SU-DHL-6 (cell line): ENCODE measurements at regions not wholly inside any gene's neighbourhood (a gene's known extent, or its start where the extent isn't known, plus 50 kb on each side); places are given as distances from the start of the nearest gene placed in this dataset.
"Not testable (repeated sequence)": the region's sequence is repeated elsewhere in the genome, so short reads cannot be mapped to it uniquely, and the experiment has no call there.

Source experiments
- H2AFZ ChIP-seq: fragments of 200-600 bp; sonication (generic); 2 replicates; pipeline ENCODE4 v1.6.1; 2014; ENCODE audit warnings: low read depth, mild to moderate bottlenecking, moderate library complexity, mixed read lengths, antibody characterized with exemption, low read length; ENCODE audit not compliant: severe bottlenecking
- H3F3A ChIP-seq: fragments of 200-600 bp; shearing (Covaris generic); 2 replicates; pipeline ENCODE4 v1.6.0; 2016; ENCODE audit warnings: antibody characterized with exemption, mild to moderate bottlenecking; ENCODE audit not compliant: insufficient read depth
- H3K27ac ChIP-seq: fragments of 200-600 bp; sonication (generic); 2 replicates; pipeline ENCODE4 v1.5.1; 2016; ENCODE audit warnings: low read depth, mild to moderate bottlenecking, low read length, moderate library complexity, mixed read lengths
- H3K27me3 ChIP-seq: fragments of 200-600 bp; sonication (generic), shearing (Covaris generic); 2 replicates; pipeline ENCODE4 v1.6.0; 2014; ENCODE audit warnings: mild to moderate bottlenecking, low read length
- H3K36me3 ChIP-seq: fragments of 200-600 bp; sonication (generic); 2 replicates; pipeline ENCODE4 v1.6.1; 2014; ENCODE audit warnings: mild to moderate bottlenecking, low read length, mixed read lengths
- H3K4me2 ChIP-seq: fragments of 300-600, 200-600 bp; shearing (Covaris generic), sonication (generic); 2 replicates; pipeline ENCODE4 v1.6.0; 2014; ENCODE audit warnings: low read length, low read depth, mild to moderate bottlenecking; ENCODE audit not compliant: poor library complexity, severe bottlenecking
- H3K4me3 ChIP-seq: fragments of 200-600 bp; sonication (generic); 2 replicates; pipeline ENCODE4 v1.5.1; 2014; ENCODE audit warnings: antibody characterized with exemption, low read length, mild to moderate bottlenecking, mixed read lengths; ENCODE audit not compliant: insufficient read depth, poor library complexity, severe bottlenecking
- H3K79me2 ChIP-seq: fragments of 200-600 bp; sonication (generic); 2 replicates; pipeline ENCODE4 v1.6.1; 2014; ENCODE audit warnings: mild to moderate bottlenecking, low read length, moderate library complexity; ENCODE audit not compliant: insufficient read depth
- H3K9ac ChIP-seq: fragments of 200-600 bp; sonication (generic); 2 replicates; pipeline ENCODE4 v1.7.0; 2014; ENCODE audit warnings: mild to moderate bottlenecking, low read length
- H3K9me2 ChIP-seq: fragments of 200-600 bp; sonication (generic); replicated peaks from 2 replicates; pipeline ENCODE4 v1.6.1; 2014; ENCODE audit warnings: low read length; ENCODE audit not compliant: insufficient read depth
- H3K9me3 ChIP-seq: fragments of 200-600 bp; sonication (generic); 2 replicates; pipeline ENCODE4 v1.6.1; 2014; ENCODE audit warnings: low read length, mixed read lengths; ENCODE audit not compliant: insufficient read depth
- H4K20me1 ChIP-seq: fragments of 200-600 bp; sonication (generic); 2 replicates; pipeline ENCODE4 v1.6.1; 2014; ENCODE audit warnings: low read depth, mild to moderate bottlenecking, antibody characterized with exemption, low read length, moderate library complexity, mixed read lengths
- CTCF ChIP-seq: fragments of 200-600 bp; sonication (generic); IDR thresholded peaks from one replicate; pipeline ENCODE4 v1.5.1; 2017; ENCODE audit warnings: antibody characterized with exemption, mild to moderate bottlenecking, low read length, moderate library complexity; ENCODE audit not compliant: insufficient read depth, poor library complexity, severe bottlenecking
- EZH2phosphoT487 ChIP-seq: fragments of 200-600 bp; sonication (generic), shearing (Covaris generic); conservative IDR thresholded peaks from 2 replicates; pipeline ENCODE4 v1.6.1; 2018; ENCODE audit warnings: mild to moderate bottlenecking, antibody characterized with exemption, low read length, moderate library complexity, mixed read lengths

GRCh38 chr11:87600938-87601337 lies 563.2 kb downstream of the TMEM135 start:
- H3K9me3 ChIP-seq, result no peaks in the 10 kb centered on the region
- H3K36me3 ChIP-seq, result no peaks in the 10 kb centered on the region
- H3K9me2 ChIP-seq, result no peaks in the 10 kb centered on the region
- no peak overlapping the region for H3K4me2 ChIP-seq
- H3K9ac ChIP-seq, result no peak overlapping the region
- H3K27me3 ChIP-seq, result no peaks in the 10 kb centered on the region
- no peaks in the 10 kb centered on the region for H3K79me2 ChIP-seq
- no peak overlapping the region for H2AFZ ChIP-seq
- no peak overlapping the region for H3K4me3 ChIP-seq
- TF ChIP-seq CTCF, result no peak
- no peak for TF ChIP-seq EZH2phosphoT487
- no peak overlapping the region for H3K27ac ChIP-seq
- H3F3A ChIP-seq, result no peaks in the 10 kb centered on the region
- no peaks in the 10 kb centered on the region for H4K20me1 ChIP-seq

- Histone ChIP-seq H3K4me3 (no peak overlapping the region), H3K36me3 (no peaks in the 10 kb centered on the region), H4K20me1 (no peaks in the 10 kb centered on the region), H3K27me3 (no peaks in the 10 kb centered on the region), H2AFZ (no peak overlapping the region), H3K9me3 (no peaks in the 10 kb centered on the region), H3K9me2 (no peaks in the 10 kb centered on the region), H3F3A (no peaks in the 10 kb centered on the region), H3K27ac (no peak overlapping the region), H3K9ac (no peak overlapping the region), H3K79me2 (no peaks in the 10 kb centered on the region), H3K4me2 (no peak overlapping the region)
- TF ChIP-seq EZH2phosphoT487, result no peak
Observed at GRCh38 chr11:87597725-87598124, 560.0 kb downstream of the TMEM135 start.

GRCh38 chr11:87596176-87596575 lies 558.4 kb downstream of the TMEM135 start:
- Histone ChIP-seq H3K27ac (no peak overlapping the region), H3F3A (no peaks in the 10 kb centered on the region), H3K9me2 (no peaks in the 10 kb centered on the region), H3K27me3 (no peaks in the 10 kb centered on the region), H3K9me3 (no peaks in the 10 kb centered on the region), H3K79me2 (no peaks in the 10 kb centered on the region), H2AFZ (no peak overlapping the region), H4K20me1 (no peaks in the 10 kb centered on the region), H3K9ac (no peak overlapping the region), H3K4me2 (no peak overlapping the region), H3K36me3 (no peaks in the 10 kb centered on the region), H3K4me3 (no peak overlapping the region)
- no peak for TF ChIP-seq CTCF
- TF ChIP-seq EZH2phosphoT487, result no peak

GRCh38 chr11:87589082-87589481 lies 551.3 kb downstream of the TMEM135 start:
- no peaks in the 10 kb centered on the region for H3K9me3 ChIP-seq
- no peaks in the 10 kb centered on the region for H4K20me1 ChIP-seq
- H3K9ac ChIP-seq, result no peak overlapping the region
- H2AFZ ChIP-seq, result no peak overlapping the region
- no peak overlapping the region for H3K4me2 ChIP-seq
- H3K27me3 ChIP-seq, result no peaks in the 10 kb centered on the region
- H3K27ac ChIP-seq, result no peak overlapping the region
- no peaks in the 10 kb centered on the region for H3K36me3 ChIP-seq
- no peaks in the 10 kb centered on the region for H3F3A ChIP-seq
- H3K4me3 ChIP-seq, result no peak overlapping the region
- no peaks in the 10 kb centered on the region for H3K9me2 ChIP-seq
- TF ChIP-seq EZH2phosphoT487 (no peak), CTCF (no peak)
- no peaks in the 10 kb centered on the region for H3K79me2 ChIP-seq

- not testable (repeated sequence) for H3K9me3 ChIP-seq, H3K36me3 ChIP-seq, H3K4me3 ChIP-seq, H3K27me3 ChIP-seq, H3K9ac ChIP-seq, H3K27ac ChIP-seq, H3F3A ChIP-seq, H3K4me2 ChIP-seq, H3K9me2 ChIP-seq, H4K20me1 ChIP-seq, H3K79me2 ChIP-seq, H2AFZ ChIP-seq
Observed at GRCh38 chr11:87585613-87586012, 547.9 kb downstream of the TMEM135 start.
